ENCODE measurements at regions not wholly inside any gene's neighbourhood (a gene's known extent, or its start where the extent isn't known, plus 50 kb on each side); places are given as distances from the start of the nearest gene placed in this dataset.

GRCh38 chr14:82094829-82095345, 561.2 kb upstream of the SEL1L start:
- H3K9me3 ChIP-seq (ENCODE audit: control insufficient read depth, low read depth, low read length), result no peaks in the 10 kb centered on the region
- no peak overlapping the region for H3K4me3 ChIP-seq (ENCODE audit: low read length)
- H3K27ac ChIP-seq (ENCODE audit: low read length), result no peak overlapping the region
- H3K27me3 ChIP-seq (ENCODE audit: control insufficient read depth, insufficient read depth, low read length), result no peaks in the 10 kb centered on the region
- 92% methylated on average over 1 of the region's 5 CpGs for WGBS (ENCODE audit: insufficient coverage, low lambda C conversion rate)
- no peak for DNase-seq
- no peaks in the 10 kb centered on the region for H3K36me3 ChIP-seq (ENCODE audit: control insufficient read depth, insufficient read depth, low read length)
- H3K4me1 ChIP-seq (ENCODE audit: control insufficient read depth, insufficient read depth, low read length), result no peaks in the 10 kb centered on the region

GRCh38 chr14:82104013-82104412, 570.4 kb upstream of the SEL1L start:
- no peaks in the 10 kb centered on the region for H3K36me3 ChIP-seq (ENCODE audit: control insufficient read depth, insufficient read depth, low read length)
- H3K4me3 ChIP-seq (ENCODE audit: low read length), result no peak overlapping the region
- WGBS (ENCODE audit: insufficient coverage, low lambda C conversion rate), result no CpG with 5 or more reads among the region's 1 CpG
- no peak for DNase-seq
- no peaks in the 10 kb centered on the region for H3K27me3 ChIP-seq (ENCODE audit: control insufficient read depth, insufficient read depth, low read length)
- H3K4me1 ChIP-seq (ENCODE audit: control insufficient read depth, insufficient read depth, low read length), result no peaks in the 10 kb centered on the region
- H3K27ac ChIP-seq (ENCODE audit: low read length), result no peak overlapping the region
- no peaks in the 10 kb centered on the region for H3K9me3 ChIP-seq (ENCODE audit: control insufficient read depth, low read depth, low read length)

- H3K9me3 ChIP-seq (ENCODE audit: control insufficient read depth, low read depth, low read length), result no peaks in the 10 kb centered on the region
- H3K4me1 ChIP-seq (ENCODE audit: control insufficient read depth, insufficient read depth, low read length), result no peaks in the 10 kb centered on the region
- DNase-seq, result no peak
- no peaks in the 10 kb centered on the region for H3K27me3 ChIP-seq (ENCODE audit: control insufficient read depth, insufficient read depth, low read length)
- H3K27ac ChIP-seq (ENCODE audit: low read length), result no peak overlapping the region
- WGBS (ENCODE audit: insufficient coverage, low lambda C conversion rate), result no CpG with 5 or more reads among the region's 1 CpG
- H3K36me3 ChIP-seq (ENCODE audit: control insufficient read depth, insufficient read depth, low read length), result no peaks in the 10 kb centered on the region
- no peak overlapping the region for H3K4me3 ChIP-seq (ENCODE audit: low read length)
Observed at GRCh38 chr14:82112210-82112839, 578.7 kb upstream of the SEL1L start.

GRCh38 chr14:82113007-82113406, 579.4 kb upstream of the SEL1L start:
- no peaks in the 10 kb centered on the region for H3K9me3 ChIP-seq (ENCODE audit: control insufficient read depth, low read depth, low read length)
- H3K4me1 ChIP-seq (ENCODE audit: control insufficient read depth, insufficient read depth, low read length), result no peaks in the 10 kb centered on the region
- H3K4me3 ChIP-seq (ENCODE audit: low read length), result no peak overlapping the region
- DNase-seq, result no peak
- H3K27me3 ChIP-seq (ENCODE audit: control insufficient read depth, insufficient read depth, low read length), result no peaks in the 10 kb centered on the region
- 100% methylated on average over 1 of the region's 2 CpGs for WGBS (ENCODE audit: insufficient coverage, low lambda C conversion rate)
- no peaks in the 10 kb centered on the region for H3K36me3 ChIP-seq (ENCODE audit: control insufficient read depth, insufficient read depth, low read length)
- no peak overlapping the region for H3K27ac ChIP-seq (ENCODE audit: low read length)

GRCh38 chr14:82113710-82114109, 580.1 kb upstream of the SEL1L start:
- 83% methylated on average over 1 of the region's 1 CpG for WGBS (ENCODE audit: insufficient coverage, low lambda C conversion rate)
- no peaks in the 10 kb centered on the region for H3K27me3 ChIP-seq (ENCODE audit: control insufficient read depth, insufficient read depth, low read length)
- no peak overlapping the region for H3K4me3 ChIP-seq (ENCODE audit: low read length)
- no peaks in the 10 kb centered on the region for H3K9me3 ChIP-seq (ENCODE audit: control insufficient read depth, low read depth, low read length)
- no peak overlapping the region for H3K27ac ChIP-seq (ENCODE audit: low read length)
- DNase-seq, result no peak
- H3K36me3 ChIP-seq (ENCODE audit: control insufficient read depth, insufficient read depth, low read length), result no peaks in the 10 kb centered on the region
- H3K4me1 ChIP-seq (ENCODE audit: control insufficient read depth, insufficient read depth, low read length), result no peaks in the 10 kb centered on the region

- Histone ChIP-seq H3K27me3 (ENCODE audit: control insufficient read depth, insufficient read depth, low read length) (no peaks in the 10 kb centered on the region), H3K4me3 (ENCODE audit: low read length) (no peak overlapping the region), H3K9me3 (ENCODE audit: control insufficient read depth, low read depth, low read length) (no peaks in the 10 kb centered on the region), H3K36me3 (ENCODE audit: control insufficient read depth, insufficient read depth, low read length) (no peaks in the 10 kb centered on the region), H3K27ac (ENCODE audit: low read length) (no peak overlapping the region), H3K4me1 (ENCODE audit: control insufficient read depth, insufficient read depth, low read length) (no peaks in the 10 kb centered on the region)
- no peak for DNase-seq
Observed at GRCh38 chr14:82116721-82117120, 583.1 kb upstream of the SEL1L start.

- WGBS (ENCODE audit: insufficient coverage, low lambda C conversion rate), result no CpG with 5 or more reads among the region's 1 CpG
- Histone ChIP-seq H3K27ac (ENCODE audit: low read length) (no peak overlapping the region), H3K4me3 (ENCODE audit: low read length) (no peak overlapping the region), H3K9me3 (ENCODE audit: control insufficient read depth, low read depth, low read length) (no peaks in the 10 kb centered on the region), H3K27me3 (ENCODE audit: control insufficient read depth, insufficient read depth, low read length) (no peaks in the 10 kb centered on the region), H3K36me3 (ENCODE audit: control insufficient read depth, insufficient read depth, low read length) (no peaks in the 10 kb centered on the region), H3K4me1 (ENCODE audit: control insufficient read depth, insufficient read depth, low read length) (no peaks in the 10 kb centered on the region)
- DNase-seq, result no peak
Observed at GRCh38 chr14:82122655-82123054, 589.0 kb upstream of the SEL1L start.

GRCh38 chr14:82124511-82124910, 590.9 kb upstream of the SEL1L start:
- no peaks in the 10 kb centered on the region for H3K4me1 ChIP-seq (ENCODE audit: control insufficient read depth, insufficient read depth, low read length)
- no peaks in the 10 kb centered on the region for H3K27me3 ChIP-seq (ENCODE audit: control insufficient read depth, insufficient read depth, low read length)
- DNase-seq, result no peak
- H3K36me3 ChIP-seq (ENCODE audit: control insufficient read depth, insufficient read depth, low read length), result no peaks in the 10 kb centered on the region
- 73% methylated on average over 2 of the region's 2 CpGs for WGBS (ENCODE audit: insufficient coverage, low lambda C conversion rate)
- H3K27ac ChIP-seq (ENCODE audit: low read length), result no peak overlapping the region
- H3K9me3 ChIP-seq (ENCODE audit: control insufficient read depth, low read depth, low read length), result no peaks in the 10 kb centered on the region
- H3K4me3 ChIP-seq (ENCODE audit: low read length), result no peak overlapping the region

- H3K36me3 ChIP-seq (ENCODE audit: control insufficient read depth, insufficient read depth, low read length), result no peaks in the 10 kb centered on the region
- H3K4me3 ChIP-seq (ENCODE audit: low read length), result no peak overlapping the region
- WGBS (ENCODE audit: insufficient coverage, low lambda C conversion rate), result no CpG with 5 or more reads among the region's 2 CpGs
- no peak overlapping the region for H3K27ac ChIP-seq (ENCODE audit: low read length)
- DNase-seq, result no peak
- H3K27me3 ChIP-seq (ENCODE audit: control insufficient read depth, insufficient read depth, low read length), result no peaks in the 10 kb centered on the region
- no peaks in the 10 kb centered on the region for H3K9me3 ChIP-seq (ENCODE audit: control insufficient read depth, low read depth, low read length)
- no peaks in the 10 kb centered on the region for H3K4me1 ChIP-seq (ENCODE audit: control insufficient read depth, insufficient read depth, low read length)
Observed at GRCh38 chr14:82126006-82126405, 592.4 kb upstream of the SEL1L start.

- no peaks in the 10 kb centered on the region for H3K4me1 ChIP-seq (ENCODE audit: control insufficient read depth, insufficient read depth, low read length)
- no peak for DNase-seq
- H3K9me3 ChIP-seq (ENCODE audit: control insufficient read depth, low read depth, low read length), result no peaks in the 10 kb centered on the region
- H3K27ac ChIP-seq (ENCODE audit: low read length), result no peak overlapping the region
- H3K27me3 ChIP-seq (ENCODE audit: control insufficient read depth, insufficient read depth, low read length), result no peaks in the 10 kb centered on the region
- H3K36me3 ChIP-seq (ENCODE audit: control insufficient read depth, insufficient read depth, low read length), result no peaks in the 10 kb centered on the region
- no peak overlapping the region for H3K4me3 ChIP-seq (ENCODE audit: low read length)
- WGBS (ENCODE audit: insufficient coverage, low lambda C conversion rate), result no CpG with 5 or more reads among the region's 1 CpG
Observed at GRCh38 chr14:82134411-82134810, 600.8 kb upstream of the SEL1L start.

GRCh38 chr14:82138431-82138830, 604.8 kb upstream of the SEL1L start:
- no CpG with 5 or more reads among the region's 1 CpG for WGBS (ENCODE audit: insufficient coverage, low lambda C conversion rate)
- H3K9me3 ChIP-seq (ENCODE audit: control insufficient read depth, low read depth, low read length), result no peaks in the 10 kb centered on the region

More at GRCh38 chr14:82138431-82138830, 604.8 kb upstream of the SEL1L start:
- Histone ChIP-seq H3K27ac (ENCODE audit: low read length) (no peak overlapping the region), H3K27me3 (ENCODE audit: control insufficient read depth, insufficient read depth, low read length) (no peaks in the 10 kb centered on the region), H3K4me3 (ENCODE audit: low read length) (no peak overlapping the region), H3K4me1 (ENCODE audit: control insufficient read depth, insufficient read depth, low read length) (no peaks in the 10 kb centered on the region), H3K36me3 (ENCODE audit: control insufficient read depth, insufficient read depth, low read length) (no peaks in the 10 kb centered on the region)
- no peak for DNase-seq
